ENCODE measurements at regions not wholly inside any gene's neighbourhood (a gene's known extent, or its start where the extent isn't known, plus 50 kb on each side); places are given as distances from the start of the nearest gene placed in this dataset.

- ChIA-PET POLR2A (no interaction called here), CTCF (ENCODE audit: low intra/inter-chr PET ratio) (no interaction called here)
- H3K9me3 ChIP-seq (replicated peaks; ENCODE audit: control insufficient read depth, insufficient read depth, low read depth, low read length), result no peaks in the 10 kb centered on the region
- in situ Hi-C loops (cut with MboI), result no loop called here
- no peaks in the 10 kb centered on the region for H3K79me2 ChIP-seq (ENCODE audit: control insufficient read depth, insufficient read depth, low read length)
- H3K4me2 ChIP-seq (ENCODE audit: insufficient read depth, low read length), result no peak overlapping the region
- BruUV-seq (replicated peaks), result no TSS peak
- H3K4me3 ChIP-seq, result no peak overlapping the region
- no peaks in the 10 kb centered on the region for H3K9me1 ChIP-seq (ENCODE audit: control insufficient read depth, insufficient read depth, low read length)
- no peaks in the 10 kb centered on the region for H3K36me3 ChIP-seq (ENCODE audit: control insufficient read depth, insufficient read depth, low read length)
- 2% methylated on average over 8 of the region's 8 CpGs for WGBS (ENCODE audit: insufficient coverage, low coverage, missing lambda C conversion rate)
- ATAC-seq, result no peak
- peaks cover 16 to 52% of the 10 kb centered on the region in 2 experiments for H3K27me3 ChIP-seq (ENCODE audit: control insufficient read depth in 2 of 2, insufficient read depth in 2 of 2, low read length in 2 of 2)
- no peak for DNase-seq (ENCODE audit: extremely low read depth in 1 of 4, low spot score in 3 of 4)
- no peaks in the 10 kb centered on the region for H3K4me1 ChIP-seq (replicated peaks in 1 of 2; ENCODE audit: control insufficient read depth in 2 of 2, insufficient read depth in 2 of 2, low read length in 2 of 2)
- no peak for FAIRE-seq
- no peak overlapping the region for H2AFZ ChIP-seq (ENCODE audit: low read depth, low read length)
- H3K27ac ChIP-seq (ENCODE audit: extremely low read depth, low read depth, low read length), result no peak overlapping the region
- intact Hi-C loops (cut with micrococcal nuclease), result no loop called here
- 0 out of 2 replicates have a peak, but pooled peaks cover 3% of the 10 kb centered on the region for H4K20me1 ChIP-seq (replicated peaks; ENCODE audit: control insufficient read depth, insufficient read depth, low read length)
- no peak overlapping the region for H3K9ac ChIP-seq (ENCODE audit: insufficient read depth in 1 of 2, low read depth in 2 of 2, low read length in 2 of 2)
- TF ChIP-seq SREBF2 (CRISPR knock-in tag; IDR thresholded peaks at IDR 0.05), result no peak
- no peak for TF ChIP-seq CHD1 (IDR thresholded peaks at IDR 0.05; ENCODE audit: low read length)
- TF ChIP-seq ZBED1 (IDR thresholded peaks at IDR 0.05), result no peak
- no peak for TF ChIP-seq TEAD2 (tag; IDR thresholded peaks at IDR 0.05)
- TF ChIP-seq HIVEP1 (CRISPR knock-in tag; IDR thresholded peaks at IDR 0.05), result no peak
- TF ChIP-seq, protein P1, sequence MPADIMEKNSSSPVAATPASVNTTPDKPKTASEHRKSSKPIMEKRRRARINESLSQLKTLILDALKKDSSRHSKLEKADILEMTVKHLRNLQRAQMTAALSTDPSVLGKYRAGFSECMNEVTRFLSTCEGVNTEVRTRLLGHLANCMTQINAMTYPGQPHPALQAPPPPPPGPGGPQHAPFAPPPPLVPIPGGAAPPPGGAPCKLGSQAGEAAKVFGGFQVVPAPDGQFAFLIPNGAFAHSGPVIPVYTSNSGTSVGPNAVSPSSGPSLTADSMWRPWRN (IDR thresholded peaks at IDR 0.05; ENCODE audit: low read depth), result no peak
- TF ChIP-seq RNF219 (CRISPR knock-in tag; IDR thresholded peaks at IDR 0.05), result no peak
- no peak for TF ChIP-seq EP300 (IDR thresholded peaks at IDR 0.05; ENCODE audit: low read length)
- no peak for TF ChIP-seq GABPB1 (CRISPR knock-in tag; IDR thresholded peaks at IDR 0.05)
- TF ChIP-seq STAT6 (CRISPR knock-in tag; IDR thresholded peaks at IDR 0.05), result no peak
- no peak for TF ChIP-seq ZBTB1 (CRISPR knock-in tag; IDR thresholded peaks at IDR 0.05; ENCODE audit: borderline replicate concordance, low read depth)
- no peak for TF ChIP-seq ZBTB7A (IDR thresholded peaks at IDR 0.05; ENCODE audit: borderline replicate concordance, control insufficient read depth, low read depth, low read length)
- TF ChIP-seq JUND (IDR thresholded peaks at IDR 0.05; ENCODE audit: borderline replicate concordance, low read depth, low read length), result no peak
- no peak for TF ChIP-seq JUND (tag; IDR thresholded peaks at IDR 0.05; ENCODE audit: borderline replicate concordance, low read depth, low read length)
- TF ChIP-seq RHOXF2B (CRISPR knock-in tag; conservative IDR thresholded peaks at IDR 0.05), result no peak
- no peak for TF ChIP-seq ZNF282 (CRISPR knock-in tag; IDR thresholded peaks at IDR 0.05)
- no peak for TF ChIP-seq ZNF511 (CRISPR knock-in tag; IDR thresholded peaks at IDR 0.05)
- TF ChIP-seq KLF10 (CRISPR knock-in tag; IDR thresholded peaks at IDR 0.05), result no peak
- TF ChIP-seq USF1 (CRISPR knock-in tag; IDR thresholded peaks at IDR 0.05), result no peak
These were observed 206.8 kb downstream of the URI1 start for GRCh38 chr19:30148803-30149202.

All from K562 (cell line).